OCI-LY3 (cell line): ENCODE measurements at regions not wholly inside any gene's neighbourhood (a gene's known extent, or its start where the extent isn't known, plus 50 kb on each side); places are given as distances from the start of the nearest gene placed in this dataset.

ENCODE experiments used
- H2AFZ ChIP-seq: fragments of 200-600, 300-600 bp; shearing (Covaris generic); 2 replicates; pipeline ENCODE4 v1.6.0; 2014; ENCODE audit warnings: antibody characterized with exemption, low read depth, low read length
- H3K27ac ChIP-seq: fragments of 200-600, 300-600 bp; sonication (generic); 2 replicates; pipeline ENCODE4 v1.5.1; 2014; ENCODE audit warnings: mild to moderate bottlenecking, low read length, moderate library complexity, mixed read lengths
- H3K27me3 ChIP-seq: fragments of 200-600, 300-600 bp; sonication (generic); 2 replicates; pipeline ENCODE4 v1.6.1; 2014; ENCODE audit warnings: low read depth, low read length, mixed read lengths
- H3K36me3 ChIP-seq: fragments of 200-600, 300-600 bp; sonication (generic); replicated peaks from 2 replicates; pipeline ENCODE3; 2014; ENCODE audit warnings: low read depth, low read length, mixed read lengths
- H3K4me1 ChIP-seq: fragments of 300-600, 200-600 bp; sonication (generic); 2 replicates; pipeline ENCODE4 v1.6.1; 2014; ENCODE audit warnings: low read length, mixed read lengths
- H3K4me2 ChIP-seq: fragments of 200-600, 300-600 bp; sonication (generic); 2 replicates; pipeline ENCODE4 v1.6.1; 2014; ENCODE audit warnings: low read length, mixed read lengths
- H3K4me3 ChIP-seq: fragments of 300-600, 200-600 bp; sonication (generic); 2 replicates; pipeline ENCODE4 v1.5.1; 2014; ENCODE audit warnings: antibody characterized with exemption, mild to moderate bottlenecking, low read length, moderate library complexity
- H3K79me2 ChIP-seq: fragments of 300-600, 200-600 bp; shearing (Covaris generic); 2 replicates; pipeline ENCODE4 v1.6.1; 2014; ENCODE audit warnings: mild to moderate bottlenecking, low read length, mixed read lengths
- H3K9ac ChIP-seq: fragments of 300-600, 200-600 bp; shearing (Covaris generic); 2 replicates; pipeline ENCODE4 v1.6.0; 2014; ENCODE audit warnings: mild to moderate bottlenecking, low read length, moderate library complexity
- H3K9me3 ChIP-seq: fragments of 200-600, 300-600 bp; shearing (Covaris generic); 2 replicates; pipeline ENCODE4 v1.6.1; 2014; ENCODE audit warnings: low read length, mixed read lengths; ENCODE audit not compliant: insufficient read depth
- H4K20me1 ChIP-seq: fragments of 200-600, 300-600 bp; sonication (generic); 2 replicates; pipeline ENCODE4 v1.6.1; 2016; ENCODE audit warnings: low read length, mixed read lengths; ENCODE audit not compliant: insufficient read depth
- CTCF ChIP-seq: fragments of 200-600, 300-600 bp; sonication (generic); IDR thresholded peaks from 2 replicates; pipeline ENCODE4 v1.5.1; 2014; ENCODE audit warnings: antibody characterized with exemption, low read length, low read depth
- EZH2phosphoT487 ChIP-seq: fragments of 200-600 bp; shearing (Covaris generic); IDR thresholded peaks from 2 replicates; pipeline ENCODE4 v1.6.1; 2018; ENCODE audit warnings: antibody characterized with exemption, mixed run types, low read depth

GRCh38 chr12:11568155-11568761 is 81.2 kb upstream of the ETV6 start:
- H3K4me1 ChIP-seq: peaks cover 59% of the 10 kb centered on the region
- H4K20me1 ChIP-seq: no peaks in the 10 kb centered on the region
- no peak overlapping the region for H2AFZ ChIP-seq
- TF ChIP-seq CTCF (no peak), EZH2phosphoT487 (no peak)
- peaks cover 7% of the 10 kb centered on the region for H3K36me3 ChIP-seq
- no peaks in the 10 kb centered on the region for H3K9me3 ChIP-seq
- H3K27me3 ChIP-seq: peaks cover 12% of the 10 kb centered on the region; the same call in 1 of the 2 replicates
- peak overlapping the region; percentile 69 for H3K4me2 ChIP-seq
- H3K9ac ChIP-seq: peak overlapping the region; percentile 31; the same call in 1 of the 2 replicates
- H3K27ac ChIP-seq: peak overlapping the region; percentile 89
- no peaks in the 10 kb centered on the region for H3K79me2 ChIP-seq
- peak overlapping the region; percentile 14 for H3K4me3 ChIP-seq

- H3K4me3 ChIP-seq: peak overlapping the region; percentile 23
- H3K27me3 ChIP-seq: peaks cover 12% of the 10 kb centered on the region; the same call in 1 of the 2 replicates
- peaks cover 7% of the 10 kb centered on the region for H3K36me3 ChIP-seq
- H2AFZ ChIP-seq: no peak overlapping the region
- no peaks in the 10 kb centered on the region for H3K79me2 ChIP-seq
- peak overlapping the region; percentile 31; the same call in 1 of the 2 replicates for H3K9ac ChIP-seq
- H3K27ac ChIP-seq: peak overlapping the region; percentile 89
- H3K4me2 ChIP-seq: peak overlapping the region; percentile 69
- TF ChIP-seq EZH2phosphoT487: no peak
- no peak for TF ChIP-seq CTCF
- H3K9me3 ChIP-seq: peaks cover 3% of the 10 kb centered on the region; the same call in 1 of the 2 replicates
- H3K4me1 ChIP-seq: peaks cover 53% of the 10 kb centered on the region
- H4K20me1 ChIP-seq: no peaks in the 10 kb centered on the region
Observed at GRCh38 chr12:11568762-11569478, 80.6 kb upstream of the ETV6 start.

- H3K4me3 ChIP-seq: no peak overlapping the region; the same call in 1 of the 2 replicates
- H3K27ac ChIP-seq: no peak overlapping the region
- H3K4me1 ChIP-seq: peaks cover 47% of the 10 kb centered on the region
- no peak overlapping the region for H3K9ac ChIP-seq
- peak overlapping the region; percentile 69 for H3K4me2 ChIP-seq
- H4K20me1 ChIP-seq: no peaks in the 10 kb centered on the region
- H3K27me3 ChIP-seq: peaks cover 12% of the 10 kb centered on the region; the same call in 1 of the 2 replicates
- peaks cover 14% of the 10 kb centered on the region for H3K36me3 ChIP-seq
- peaks cover 10% of the 10 kb centered on the region; the same call in 1 of the 2 replicates for H3K9me3 ChIP-seq
- H3K79me2 ChIP-seq: no peaks in the 10 kb centered on the region
- no peak for TF ChIP-seq EZH2phosphoT487
- no peak overlapping the region for H2AFZ ChIP-seq
Observed at GRCh38 chr12:11569716-11570115, 79.8 kb upstream of the ETV6 start.

GRCh38 chr12:11573880-11574279 is 75.6 kb upstream of the ETV6 start:
- peaks cover 22% of the 10 kb centered on the region for H3K36me3 ChIP-seq
- no peak overlapping the region for H3K4me3 ChIP-seq
- H3K4me1 ChIP-seq: peaks cover 43% of the 10 kb centered on the region
- peaks cover 17% of the 10 kb centered on the region; the same call in 1 of the 2 replicates for H3K27me3 ChIP-seq
- no peak overlapping the region for H3K4me2 ChIP-seq
- H4K20me1 ChIP-seq: no peaks in the 10 kb centered on the region
- peaks cover 23% of the 10 kb centered on the region for H3K9me3 ChIP-seq
- no peaks in the 10 kb centered on the region for H3K79me2 ChIP-seq
- H2AFZ ChIP-seq: no peak overlapping the region
- TF ChIP-seq CTCF: no peak
- TF ChIP-seq EZH2phosphoT487: no peak
- no peak overlapping the region for H3K9ac ChIP-seq
- H3K27ac ChIP-seq: no peak overlapping the region
